ENCODE measurements at regions not wholly inside any gene's neighbourhood (a gene's known extent, or its start where the extent isn't known, plus 50 kb on each side); places are given as distances from the start of the nearest gene placed in this dataset.

- peaks cover 2 to 9% of the 10 kb centered on the region in 2 donors for H3K4me1 Mint-ChIP-seq
- H3K9me3 Mint-ChIP-seq = no peaks in the 10 kb centered on the region
- H3K27me3 Mint-ChIP-seq (ENCODE audit: low read depth in 2 of 2) = peaks cover 1 to 56% of the 10 kb centered on the region in 2 donors
- no peaks in the 10 kb centered on the region for H3K36me3 ChIP-seq (ENCODE audit: control insufficient read depth, insufficient read depth, low read length)
- ATAC-seq (no peak), DNase-seq (no peak)
- intact Hi-C loops (cut with micrococcal nuclease) = no loop called here
- H3K4me3 Mint-ChIP-seq = no peak overlapping the region
- H3K27ac ChIP-seq (ENCODE audit: low read length) = no peak overlapping the region
- H3K9me3 ChIP-seq (ENCODE audit: control insufficient read depth, insufficient read depth, low read length) = no peaks in the 10 kb centered on the region
- H3K4me3 ChIP-seq (ENCODE audit: low read length) = no peak overlapping the region
- 100% methylated on average over 1 of the region's 2 CpGs for WGBS (ENCODE audit: insufficient coverage)
- no peak overlapping the region for H3K27ac Mint-ChIP-seq
- no peaks in the 10 kb centered on the region for H3K27me3 ChIP-seq (ENCODE audit: control insufficient read depth, insufficient read depth, low read length)
- no peak for TF ChIP-seq CTCF (IDR thresholded peaks at IDR 0.05)
- H3K4me1 ChIP-seq (ENCODE audit: control insufficient read depth, insufficient read depth, low read length) = peaks cover 14% of the 10 kb centered on the region
- no peaks in the 10 kb centered on the region for H3K36me3 Mint-ChIP-seq
Measured at GRCh38 chrX:40478474-40479065, 102.2 kb upstream of the ATP6AP2 start.

- TF ChIP-seq CTCF (IDR thresholded peaks at IDR 0.05) = no peak
- ATAC-seq (peak in 2 of 3 donors; percentile 32 to 71), DNase-seq (peak in 1 of 2 donors; percentile 24)
- Mint-ChIP-seq H3K27ac (no peak overlapping the region), H3K4me1 (peaks cover 11 to 14% of the 10 kb centered on the region in 2 donors), H3K27me3 (ENCODE audit: low read depth in 2 of 2) (peaks cover 7 to 71% of the 10 kb centered on the region in 2 donors), H3K4me3 (no peak overlapping the region), H3K9me3 (no peaks in the 10 kb centered on the region), H3K36me3 (no peaks in the 10 kb centered on the region)
- H3K9me3 ChIP-seq (ENCODE audit: control insufficient read depth, insufficient read depth, low read length) = no peaks in the 10 kb centered on the region
- intact Hi-C loops (cut with micrococcal nuclease) = no loop called here
- peaks cover 25% of the 10 kb centered on the region for H3K4me1 ChIP-seq (ENCODE audit: control insufficient read depth, insufficient read depth, low read length)
- H3K27ac ChIP-seq (ENCODE audit: low read length) = no peak overlapping the region
- peaks cover 2% of the 10 kb centered on the region for H3K27me3 ChIP-seq (ENCODE audit: control insufficient read depth, insufficient read depth, low read length)
- H3K4me3 ChIP-seq (ENCODE audit: low read length) = no peak overlapping the region
- 35% methylated on average over 4 of the region's 7 CpGs for WGBS (ENCODE audit: insufficient coverage)
- no peaks in the 10 kb centered on the region for H3K36me3 ChIP-seq (ENCODE audit: control insufficient read depth, insufficient read depth, low read length)
Measured at GRCh38 chrX:40476958-40477357, 103.8 kb upstream of the ATP6AP2 start.

GRCh38 chrX:40474645-40475044 is 106.1 kb upstream of the ATP6AP2 start:
- peaks cover 2% of the 10 kb centered on the region for H3K27me3 ChIP-seq (ENCODE audit: control insufficient read depth, insufficient read depth, low read length)
- H3K27me3 Mint-ChIP-seq (ENCODE audit: low read depth in 2 of 2) = peaks cover 14 to 60% of the 10 kb centered on the region in 2 donors
- no peak overlapping the region for H3K4me3 Mint-ChIP-seq
- no peaks in the 10 kb centered on the region for H3K9me3 ChIP-seq (ENCODE audit: control insufficient read depth, insufficient read depth, low read length)
- DNase-seq = no peak
- H3K4me1 Mint-ChIP-seq = peaks cover 11 to 14% of the 10 kb centered on the region in 2 donors
- no peak for ATAC-seq
- intact Hi-C loops (cut with micrococcal nuclease) = no loop called here
- H3K27ac Mint-ChIP-seq = no peak overlapping the region
- H3K4me1 ChIP-seq (ENCODE audit: control insufficient read depth, insufficient read depth, low read length) = peaks cover 26% of the 10 kb centered on the region
- no peaks in the 10 kb centered on the region for H3K36me3 Mint-ChIP-seq
- H3K27ac ChIP-seq (ENCODE audit: low read length) = no peak overlapping the region
- 94% methylated on average over 6 of the region's 9 CpGs for WGBS (ENCODE audit: insufficient coverage)
- no peak overlapping the region for H3K4me3 ChIP-seq (ENCODE audit: low read length)
- H3K36me3 ChIP-seq (ENCODE audit: control insufficient read depth, insufficient read depth, low read length) = no peaks in the 10 kb centered on the region
- TF ChIP-seq CTCF (IDR thresholded peaks at IDR 0.05) = no peak
- no peaks in the 10 kb centered on the region for H3K9me3 Mint-ChIP-seq

- intact Hi-C loops (cut with micrococcal nuclease) = no loop called here
- 43% methylated on average over 10 of the region's 14 CpGs for WGBS (ENCODE audit: insufficient coverage)
- TF ChIP-seq CTCF (IDR thresholded peaks at IDR 0.05) = no peak
Measured at GRCh38 chrX:40474205-40474626, 106.6 kb upstream of the ATP6AP2 start.

More at GRCh38 chrX:40474205-40474626, 106.6 kb upstream of the ATP6AP2 start:
- no peak for DNase-seq
- H3K4me1 Mint-ChIP-seq = peaks cover 11 to 14% of the 10 kb centered on the region in 2 donors
- no peak overlapping the region for H3K27ac Mint-ChIP-seq
- no peak overlapping the region for H3K27ac ChIP-seq (ENCODE audit: low read length)
- H3K4me3 ChIP-seq (ENCODE audit: low read length) = no peak overlapping the region
- H3K9me3 Mint-ChIP-seq = no peaks in the 10 kb centered on the region
- H3K4me1 ChIP-seq (ENCODE audit: control insufficient read depth, insufficient read depth, low read length) = peaks cover 26% of the 10 kb centered on the region
- H3K4me3 Mint-ChIP-seq = no peak overlapping the region
- peaks cover 2% of the 10 kb centered on the region for H3K27me3 ChIP-seq (ENCODE audit: control insufficient read depth, insufficient read depth, low read length)
- H3K36me3 ChIP-seq (ENCODE audit: control insufficient read depth, insufficient read depth, low read length) = no peaks in the 10 kb centered on the region
- no peak for ATAC-seq
- H3K9me3 ChIP-seq (ENCODE audit: control insufficient read depth, insufficient read depth, low read length) = no peaks in the 10 kb centered on the region
- H3K27me3 Mint-ChIP-seq (ENCODE audit: low read depth in 2 of 2) = peaks cover 14 to 55% of the 10 kb centered on the region in 2 donors
- H3K36me3 Mint-ChIP-seq = no peaks in the 10 kb centered on the region

Data from natural killer cell (primary cell).